ENCODE measurements at regions not wholly inside any gene's neighbourhood (a gene's known extent, or its start where the extent isn't known, plus 50 kb on each side); places are given as distances from the start of the nearest gene placed in this dataset.

DNA sequence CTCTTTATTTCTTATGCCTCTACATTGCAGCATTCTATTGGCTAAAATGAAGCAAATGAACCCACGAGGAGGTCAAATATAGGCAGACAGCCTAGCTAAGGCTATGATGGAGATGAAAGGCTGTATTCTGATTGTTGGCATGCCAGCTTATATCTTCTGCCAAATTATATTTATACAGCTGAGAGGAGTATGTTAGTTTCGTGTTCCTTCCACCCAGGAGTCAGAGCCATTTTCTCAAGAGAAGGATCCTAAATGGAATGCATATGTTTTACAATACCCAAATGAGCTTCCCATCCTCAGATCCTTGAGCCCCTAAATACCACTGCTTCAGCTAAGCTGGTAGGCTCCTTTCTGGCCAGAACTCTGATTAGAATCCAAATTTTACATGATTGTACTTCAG lies 178.4 kb upstream of the HDDC2 start:
- TF ChIP-seq, protein P1, sequence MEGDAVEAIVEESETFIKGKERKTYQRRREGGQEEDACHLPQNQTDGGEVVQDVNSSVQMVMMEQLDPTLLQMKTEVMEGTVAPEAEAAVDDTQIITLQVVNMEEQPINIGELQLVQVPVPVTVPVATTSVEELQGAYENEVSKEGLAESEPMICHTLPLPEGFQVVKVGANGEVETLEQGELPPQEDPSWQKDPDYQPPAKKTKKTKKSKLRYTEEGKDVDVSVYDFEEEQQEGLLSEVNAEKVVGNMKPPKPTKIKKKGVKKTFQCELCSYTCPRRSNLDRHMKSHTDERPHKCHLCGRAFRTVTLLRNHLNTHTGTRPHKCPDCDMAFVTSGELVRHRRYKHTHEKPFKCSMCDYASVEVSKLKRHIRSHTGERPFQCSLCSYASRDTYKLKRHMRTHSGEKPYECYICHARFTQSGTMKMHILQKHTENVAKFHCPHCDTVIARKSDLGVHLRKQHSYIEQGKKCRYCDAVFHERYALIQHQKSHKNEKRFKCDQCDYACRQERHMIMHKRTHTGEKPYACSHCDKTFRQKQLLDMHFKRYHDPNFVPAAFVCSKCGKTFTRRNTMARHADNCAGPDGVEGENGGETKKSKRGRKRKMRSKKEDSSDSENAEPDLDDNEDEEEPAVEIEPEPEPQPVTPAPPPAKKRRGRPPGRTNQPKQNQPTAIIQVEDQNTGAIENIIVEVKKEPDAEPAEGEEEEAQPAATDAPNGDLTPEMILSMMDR (conservative IDR thresholded peaks at IDR 0.05 in 1 of 2, IDR thresholded peaks at IDR 0.05 in 1 of 2; ENCODE audit: extremely low read depth in 1 of 2, insufficient read depth in 1 of 2, low read depth in 1 of 2, low read length in 2 of 2), result no peak
- no peak for TF ChIP-seq EZH2 (IDR thresholded peaks at IDR 0.05; ENCODE audit: borderline replicate concordance, low read length)
